GM21576 (cell line): ENCODE measurements at regions not wholly inside any gene's neighbourhood (a gene's known extent, or its start where the extent isn't known, plus 50 kb on each side); places are given as distances from the start of the nearest gene placed in this dataset.
"Not testable (repeated sequence)": the region's sequence is repeated elsewhere in the genome, so short reads cannot be mapped to it uniquely, and the experiment has no call there.

Experiments
- ATAC-seq: cut with Tn5 transposase; IDR thresholded peaks from one replicate; pipeline ENCODE4 v1.9.1; 2021; ENCODE audit warnings: mild to moderate bottlenecking, moderate library complexity; ENCODE audit not compliant: unreplicated experiment

DNA sequence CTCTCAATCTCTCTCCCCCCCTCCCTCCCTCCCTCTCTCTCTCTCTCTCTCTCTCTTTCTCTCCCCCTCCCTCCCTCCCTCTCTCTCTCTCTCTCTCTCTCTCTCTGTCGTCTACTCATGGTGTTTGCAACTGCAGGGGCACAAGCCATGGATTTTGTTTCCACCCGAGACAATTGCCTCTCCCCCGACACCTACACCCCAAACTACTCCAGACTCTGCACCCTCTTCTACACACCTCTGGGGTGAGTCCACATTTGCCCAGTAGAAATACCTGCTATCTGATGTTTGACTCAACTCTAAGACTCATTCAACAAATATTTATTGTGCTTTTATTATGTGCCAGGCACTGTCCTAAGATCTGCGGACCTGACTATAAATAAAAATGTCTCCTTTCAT, 93.7 kb downstream of the TMEM17 start:
- ATAC-seq: no peak

DNA sequence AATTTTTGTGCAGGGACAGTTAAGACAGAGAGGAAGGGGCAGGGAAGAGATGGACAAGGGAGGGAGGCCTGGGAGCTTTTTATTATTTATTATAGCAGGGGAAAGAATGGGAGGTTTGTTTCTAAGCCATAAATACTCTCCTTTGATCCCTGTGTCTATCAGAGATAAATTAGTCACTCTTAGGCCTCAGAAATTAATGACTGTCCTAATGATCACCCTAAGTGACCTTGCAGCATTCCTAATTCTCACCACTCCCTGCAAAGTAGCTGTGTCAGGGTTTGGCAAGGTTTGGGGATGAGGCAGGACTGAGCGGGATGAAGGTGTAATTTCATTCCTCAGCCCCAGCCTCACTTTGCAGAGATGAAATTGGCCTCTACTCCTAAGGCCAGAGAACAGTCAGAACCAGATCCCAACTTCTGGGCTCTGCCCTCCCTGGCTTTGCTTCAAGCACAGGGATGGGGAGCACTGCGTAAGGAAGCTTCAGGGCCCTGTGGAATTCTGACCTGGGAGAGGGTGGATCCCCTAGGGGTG, 95.0 kb downstream of the TMEM17 start:
- ATAC-seq: no peak

DNA sequence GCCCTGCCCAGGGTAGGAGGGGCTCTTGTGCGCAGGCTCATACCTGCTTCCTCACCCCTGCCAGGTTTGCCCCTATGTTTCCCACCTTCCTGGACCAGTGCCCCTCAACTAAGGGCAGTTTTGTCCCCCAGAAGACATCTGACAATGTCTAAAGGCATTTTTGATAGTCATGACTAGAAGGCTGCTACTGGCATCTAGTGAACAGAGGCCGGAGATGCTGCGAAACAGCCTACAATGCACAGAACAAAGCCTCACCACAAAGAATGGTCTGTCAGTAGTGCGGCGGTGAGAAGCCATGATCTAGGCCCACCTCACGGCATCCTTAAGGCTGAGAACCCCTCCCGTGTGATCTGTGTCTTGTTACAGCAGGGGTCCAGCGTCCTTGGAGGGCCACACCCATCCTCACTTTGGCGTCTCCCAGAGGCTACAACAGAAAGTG, 96.0 kb downstream of the TMEM17 start:
- no peak for ATAC-seq

DNA sequence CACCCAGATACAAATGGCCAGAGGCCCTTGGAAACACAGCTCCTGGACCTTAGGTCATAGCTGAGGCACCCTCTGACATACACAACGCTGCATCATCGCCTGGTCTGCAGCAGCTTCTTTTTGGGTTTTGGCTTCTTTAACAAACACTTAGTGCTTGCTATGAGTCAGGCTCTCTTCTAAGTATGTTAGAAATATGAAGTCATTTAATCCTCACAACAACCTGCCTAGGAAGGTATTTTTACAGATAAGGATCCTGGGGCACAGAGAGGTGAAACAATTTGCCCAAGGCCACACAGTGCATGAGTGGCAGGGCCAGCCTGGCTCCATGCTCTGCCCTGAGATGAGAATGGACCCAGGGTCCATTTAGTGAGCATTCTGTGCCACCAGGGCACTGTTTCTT, 96.6 kb downstream of the TMEM17 start:
- ATAC-seq: no peak

- ATAC-seq: no peak
Observed at GRCh38 chr2:62408241-62408677, 97.7 kb downstream of the TMEM17 start.

- no peak for ATAC-seq
Observed at GRCh38 chr2:62407838-62408237, 98.2 kb downstream of the TMEM17 start.

- ATAC-seq: no peak
Observed at GRCh38 chr2:62407401-62407800, 98.6 kb downstream of the TMEM17 start.

DNA sequence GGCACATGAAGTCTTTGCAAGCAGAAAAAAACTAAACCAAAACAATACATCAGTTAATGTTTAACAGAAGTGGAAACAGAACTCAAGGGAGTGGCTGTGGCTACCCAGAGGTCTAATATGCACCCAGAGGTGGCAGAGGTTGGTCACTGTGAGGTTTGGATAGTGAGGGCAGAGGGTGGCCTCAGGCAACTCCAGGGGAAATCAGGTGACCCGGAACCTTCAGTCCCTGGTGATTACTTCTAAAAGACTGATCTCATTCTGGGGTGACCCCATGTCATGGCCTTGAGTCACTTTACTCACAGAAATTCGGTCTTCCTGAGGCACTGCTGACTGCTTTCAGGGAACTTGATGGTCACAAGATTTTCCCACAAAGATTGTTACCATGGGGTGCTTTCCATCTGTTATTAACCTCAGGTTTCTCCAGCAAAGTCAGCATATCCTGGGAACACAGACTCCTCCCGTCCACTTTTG, 99.4 kb downstream of the TMEM17 start:
- no peak for ATAC-seq

GRCh38 chr2:62404913-62405312, 101.1 kb downstream of the TMEM17 start:
- ATAC-seq: no peak

- ATAC-seq: no peak
Observed at GRCh38 chr2:62402156-62402555, 103.8 kb downstream of the TMEM17 start.

GRCh38 chr2:62398356-62398755, 107.6 kb downstream of the TMEM17 start:
- no peak for ATAC-seq

DNA sequence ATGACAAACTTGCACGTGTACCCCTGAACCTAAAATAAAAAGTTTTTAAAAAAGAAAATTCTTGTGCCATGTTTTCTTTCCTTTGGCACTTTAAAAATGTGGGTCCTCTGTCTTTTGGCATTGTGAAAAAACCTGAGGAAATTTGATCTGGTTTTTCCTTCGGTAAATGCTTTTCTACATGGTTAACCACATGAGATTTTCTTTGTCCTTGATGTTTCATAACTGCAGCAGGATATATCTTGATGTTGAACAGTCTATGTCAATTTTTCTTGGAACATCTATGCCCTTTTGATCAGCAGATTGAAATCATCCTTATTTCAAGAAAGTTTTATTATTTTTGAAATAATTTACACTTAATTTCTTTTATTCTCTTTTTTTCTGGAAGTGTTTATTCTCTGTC, 109.1 kb downstream of the TMEM17 start:
- no peak for ATAC-seq

GRCh38 chr2:62393293-62393692, 112.7 kb downstream of the TMEM17 start:
- ATAC-seq: no peak

- no peak for ATAC-seq
Observed at GRCh38 chr2:62391696-62392095, 114.3 kb downstream of the TMEM17 start.

DNA sequence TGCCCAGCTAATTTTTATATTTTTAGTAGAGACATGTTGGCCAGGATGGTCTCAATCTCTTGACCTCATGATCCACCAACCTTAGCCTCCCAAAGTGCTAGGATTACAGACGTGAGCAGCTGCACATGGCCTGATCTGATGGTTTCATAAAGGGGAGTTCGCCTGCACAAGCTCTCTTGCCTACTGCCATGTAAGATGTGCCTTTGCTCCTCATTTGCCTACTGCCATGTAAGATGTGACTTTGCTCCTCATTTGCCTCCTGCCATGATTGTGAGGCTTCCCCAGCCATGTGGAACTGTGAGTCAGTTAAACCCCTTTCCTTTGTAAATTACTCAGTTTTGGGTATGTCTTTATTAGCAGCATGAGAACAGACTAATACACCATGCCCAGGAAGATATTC, 119.6 kb downstream of the TMEM17 start:
- ATAC-seq: not testable (repeated sequence)

DNA sequence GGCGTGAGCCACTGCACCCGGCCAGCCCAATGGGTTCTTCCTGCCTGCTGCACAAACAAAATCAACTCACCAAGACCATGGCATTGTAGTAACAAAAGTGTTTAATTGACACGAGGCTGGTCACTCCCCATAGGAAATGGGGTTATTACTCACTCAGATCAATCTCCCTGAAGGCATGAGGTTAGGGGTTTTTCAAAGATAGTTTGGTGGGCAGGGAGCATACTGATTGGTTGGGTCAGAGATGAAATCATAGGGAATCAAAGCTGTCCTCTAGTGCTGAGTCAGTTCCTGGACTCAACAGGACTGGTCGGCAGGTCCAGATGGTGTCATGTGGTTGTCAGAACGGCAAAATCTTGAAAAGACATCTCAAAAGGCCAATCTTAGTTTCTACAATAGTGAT, 122.1 kb downstream of the TMEM17 start:
- no peak for ATAC-seq

DNA sequence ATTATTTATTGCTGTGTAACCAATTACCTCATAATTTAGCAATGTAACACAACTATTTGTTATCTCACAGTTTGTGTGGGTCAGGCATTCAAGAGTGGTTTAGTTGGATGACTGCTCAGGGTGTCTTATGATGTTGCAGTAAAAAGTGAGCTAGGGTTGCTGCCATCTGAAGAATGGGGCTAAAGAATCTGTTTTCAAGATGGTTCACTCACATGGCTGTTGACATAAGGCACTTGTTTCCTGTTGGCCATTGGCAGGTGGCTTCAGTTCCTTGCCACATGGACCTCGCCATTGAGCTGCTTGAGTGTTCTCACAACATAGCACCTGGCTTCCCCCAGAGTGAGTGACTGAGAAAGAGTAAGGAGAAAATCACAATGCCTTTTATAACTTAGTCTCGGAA, 123.2 kb downstream of the TMEM17 start:
- ATAC-seq: no peak

GRCh38 chr2:62382122-62382521, 123.9 kb downstream of the TMEM17 start:
- ATAC-seq: no peak

GRCh38 chr2:62381656-62382055, 124.3 kb downstream of the TMEM17 start:
- ATAC-seq: no peak

GRCh38 chr2:62379566-62379965, 126.4 kb downstream of the TMEM17 start:
- no peak for ATAC-seq

DNA sequence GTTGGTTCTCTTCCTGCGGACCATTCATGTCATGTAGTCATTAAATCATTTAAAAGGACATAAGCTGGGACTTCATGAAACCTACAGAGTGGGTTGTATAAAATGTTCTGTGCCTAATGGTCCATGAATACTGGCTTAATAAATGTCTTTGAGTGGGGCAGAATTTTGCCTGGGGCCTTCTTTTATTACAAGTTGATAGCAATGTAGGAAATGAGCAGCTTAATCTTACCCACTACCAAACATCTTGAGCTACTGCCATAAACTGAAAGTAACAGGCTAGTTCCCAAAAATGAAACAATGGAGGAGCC, 130.9 kb downstream of the TMEM17 start:
- no peak for ATAC-seq

GRCh38 chr2:62374301-62375112, 131.5 kb downstream of the TMEM17 start:
- no peak for ATAC-seq

DNA sequence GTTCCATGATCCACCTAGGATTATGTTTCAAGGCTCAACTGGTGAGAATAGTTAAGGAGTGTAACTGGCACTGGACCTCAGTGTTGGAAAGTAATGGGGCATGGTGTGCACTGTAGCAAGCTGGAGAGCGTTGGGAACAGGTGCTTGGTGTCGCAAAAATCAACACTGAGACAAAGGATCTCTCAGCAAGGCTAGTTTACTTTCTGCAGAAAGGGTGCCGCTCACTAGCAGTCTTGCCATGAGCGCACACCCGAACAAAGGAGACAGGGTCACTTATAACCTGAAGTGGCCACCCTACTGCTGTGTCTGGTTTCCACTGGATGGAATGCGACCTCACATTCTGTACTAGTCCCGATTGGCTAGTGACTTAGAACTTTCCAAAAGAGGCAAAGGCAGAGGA, 133.2 kb downstream of the TMEM17 start:
- ATAC-seq: no peak
